OCI-LY1 (cell line): ENCODE measurements at regions not wholly inside any gene's neighbourhood (a gene's known extent, or its start where the extent isn't known, plus 50 kb on each side); places are given as distances from the start of the nearest gene placed in this dataset.

Experiments
- H2AFZ ChIP-seq: fragments of 200-600 bp; sonication (generic), shearing (Covaris generic); 2 replicates; pipeline ENCODE4 v1.6.0; 2014; ENCODE audit warnings: antibody characterized with exemption, mild to moderate bottlenecking, low read length
- H3F3A ChIP-seq: fragments of 200-600 bp; sonication (generic), shearing (Covaris generic); 2 replicates; pipeline ENCODE4 v1.6.0; 2014; ENCODE audit warnings: mild to moderate bottlenecking, antibody characterized with exemption, low read length, moderate library complexity; ENCODE audit not compliant: insufficient read depth
- H3K27ac ChIP-seq: fragments of 200-600 bp; sonication (generic); 2 replicates; pipeline ENCODE4 v1.5.1; 2014; ENCODE audit warnings: low read length, mixed run types, mild to moderate bottlenecking, low read depth; ENCODE audit not compliant: poor library complexity, severe bottlenecking
- H3K27me3 ChIP-seq: fragments of 200-600 bp; sonication (generic); 2 replicates; pipeline ENCODE4 v1.6.0; 2014; ENCODE audit warnings: antibody characterized with exemption, mild to moderate bottlenecking, low read length, moderate library complexity; ENCODE audit not compliant: insufficient read depth
- H3K36me3 ChIP-seq: fragments of 200-600 bp; sonication (generic); 2 replicates; pipeline ENCODE4 v1.6.1; 2014; ENCODE audit warnings: mild to moderate bottlenecking, antibody characterized with exemption, low read length, moderate library complexity, mixed read lengths; ENCODE audit not compliant: insufficient read depth
- H3K4me1 ChIP-seq: fragments of 200-600 bp; sonication (generic); 2 replicates; pipeline ENCODE4 v1.5.1; 2014; ENCODE audit warnings: mild to moderate bottlenecking, low read length, moderate library complexity; ENCODE audit not compliant: insufficient read depth, severe bottlenecking
- H3K4me2 ChIP-seq: fragments of 200-600 bp; sonication (generic), shearing (Covaris generic); 2 replicates; pipeline ENCODE4 v1.6.1; 2014; ENCODE audit warnings: low read length
- H3K4me3 ChIP-seq: fragments of 200-600 bp; sonication (generic); 2 replicates; pipeline ENCODE4 v1.5.1; 2014; ENCODE audit warnings: low read length, low read depth, mild to moderate bottlenecking, mixed read lengths; ENCODE audit not compliant: poor library complexity, severe bottlenecking
- H3K79me2 ChIP-seq: fragments of 200-600 bp; shearing (Covaris generic); 2 replicates; pipeline ENCODE4 v1.6.1; 2016; ENCODE audit warnings: mixed run types, low read length, mixed read lengths; ENCODE audit not compliant: insufficient read depth
- H3K9ac ChIP-seq: fragments of 200-600 bp; sonication (generic), shearing (Covaris generic); 2 replicates; pipeline ENCODE4 v1.6.1; 2014; ENCODE audit warnings: mild to moderate bottlenecking, low read length, mixed read lengths
- H3K9me2 ChIP-seq: fragments of 200-600 bp; sonication (generic), shearing (Covaris generic); 2 replicates; pipeline ENCODE4 v1.6.1; 2014; ENCODE audit warnings: low read depth, mild to moderate bottlenecking, low read length, mixed read lengths
- H3K9me3 ChIP-seq: fragments of 200-600 bp; shearing (Covaris generic); 2 replicates; pipeline ENCODE4 v1.6.1; 2014; ENCODE audit warnings: low read length, mixed read lengths
- H4K20me1 ChIP-seq: fragments of 200-600 bp; sonication (generic), shearing (Covaris generic); 2 replicates; pipeline ENCODE4 v1.6.0; 2016; ENCODE audit warnings: mild to moderate bottlenecking, low read length; ENCODE audit not compliant: insufficient read depth
- EZH2 ChIP-seq: fragments of 200-600 bp; sonication (generic), shearing (Covaris generic); IDR thresholded peaks from 2 replicates; pipeline ENCODE4 v1.8.0; 2017; ENCODE audit warnings: borderline replicate concordance, mixed run types, mild to moderate bottlenecking, antibody characterized with exemption, low read length, moderate library complexity, mixed read lengths
- TF ChIP-seq, protein P1 (sequence below): fragments of 200-600 bp; sonication (generic), shearing (Covaris generic); IDR thresholded peaks from 2 replicates; pipeline ENCODE4 v1.5.1; 2017; ENCODE audit warnings: mild to moderate bottlenecking, antibody characterized with exemption, low read length, moderate library complexity, mixed read lengths

DNA sequence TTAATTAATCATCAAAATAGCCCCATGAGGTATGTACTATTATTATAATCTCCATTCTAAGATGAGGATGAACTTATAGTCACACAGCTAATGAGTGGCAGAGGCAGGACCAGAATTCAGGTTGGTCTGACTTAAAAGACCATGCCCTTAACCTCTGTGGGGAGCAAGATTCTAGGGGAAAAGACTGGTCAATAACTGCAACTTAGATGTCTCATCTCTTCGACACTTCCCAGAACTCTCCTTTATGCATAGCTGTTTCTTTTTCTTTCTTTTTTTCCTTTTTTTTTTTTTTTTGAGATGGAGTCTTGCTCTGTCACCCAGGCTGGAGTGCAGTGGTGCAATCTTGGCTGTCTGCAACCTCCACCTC lies 66.3 kb upstream of the RTN4 start:
- no peak overlapping the region for H3K27ac ChIP-seq
- no peak overlapping the region for H2AFZ ChIP-seq
- H3K79me2 ChIP-seq = no peaks in the 10 kb centered on the region
- no peaks in the 10 kb centered on the region for H4K20me1 ChIP-seq
- H3K9ac ChIP-seq = no peak overlapping the region
- H3K4me2 ChIP-seq = no peak overlapping the region
- TF ChIP-seq EZH2 = no peak
- TF ChIP-seq, protein P1, sequence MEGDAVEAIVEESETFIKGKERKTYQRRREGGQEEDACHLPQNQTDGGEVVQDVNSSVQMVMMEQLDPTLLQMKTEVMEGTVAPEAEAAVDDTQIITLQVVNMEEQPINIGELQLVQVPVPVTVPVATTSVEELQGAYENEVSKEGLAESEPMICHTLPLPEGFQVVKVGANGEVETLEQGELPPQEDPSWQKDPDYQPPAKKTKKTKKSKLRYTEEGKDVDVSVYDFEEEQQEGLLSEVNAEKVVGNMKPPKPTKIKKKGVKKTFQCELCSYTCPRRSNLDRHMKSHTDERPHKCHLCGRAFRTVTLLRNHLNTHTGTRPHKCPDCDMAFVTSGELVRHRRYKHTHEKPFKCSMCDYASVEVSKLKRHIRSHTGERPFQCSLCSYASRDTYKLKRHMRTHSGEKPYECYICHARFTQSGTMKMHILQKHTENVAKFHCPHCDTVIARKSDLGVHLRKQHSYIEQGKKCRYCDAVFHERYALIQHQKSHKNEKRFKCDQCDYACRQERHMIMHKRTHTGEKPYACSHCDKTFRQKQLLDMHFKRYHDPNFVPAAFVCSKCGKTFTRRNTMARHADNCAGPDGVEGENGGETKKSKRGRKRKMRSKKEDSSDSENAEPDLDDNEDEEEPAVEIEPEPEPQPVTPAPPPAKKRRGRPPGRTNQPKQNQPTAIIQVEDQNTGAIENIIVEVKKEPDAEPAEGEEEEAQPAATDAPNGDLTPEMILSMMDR = no peak
- H3F3A ChIP-seq = no peaks in the 10 kb centered on the region
- H3K4me3 ChIP-seq = no peak overlapping the region
- H3K9me2 ChIP-seq = no peaks in the 10 kb centered on the region
- peaks cover 14% of the 10 kb centered on the region for H3K4me1 ChIP-seq
- no peaks in the 10 kb centered on the region for H3K9me3 ChIP-seq
- no peaks in the 10 kb centered on the region for H3K27me3 ChIP-seq
- no peaks in the 10 kb centered on the region for H3K36me3 ChIP-seq

DNA sequence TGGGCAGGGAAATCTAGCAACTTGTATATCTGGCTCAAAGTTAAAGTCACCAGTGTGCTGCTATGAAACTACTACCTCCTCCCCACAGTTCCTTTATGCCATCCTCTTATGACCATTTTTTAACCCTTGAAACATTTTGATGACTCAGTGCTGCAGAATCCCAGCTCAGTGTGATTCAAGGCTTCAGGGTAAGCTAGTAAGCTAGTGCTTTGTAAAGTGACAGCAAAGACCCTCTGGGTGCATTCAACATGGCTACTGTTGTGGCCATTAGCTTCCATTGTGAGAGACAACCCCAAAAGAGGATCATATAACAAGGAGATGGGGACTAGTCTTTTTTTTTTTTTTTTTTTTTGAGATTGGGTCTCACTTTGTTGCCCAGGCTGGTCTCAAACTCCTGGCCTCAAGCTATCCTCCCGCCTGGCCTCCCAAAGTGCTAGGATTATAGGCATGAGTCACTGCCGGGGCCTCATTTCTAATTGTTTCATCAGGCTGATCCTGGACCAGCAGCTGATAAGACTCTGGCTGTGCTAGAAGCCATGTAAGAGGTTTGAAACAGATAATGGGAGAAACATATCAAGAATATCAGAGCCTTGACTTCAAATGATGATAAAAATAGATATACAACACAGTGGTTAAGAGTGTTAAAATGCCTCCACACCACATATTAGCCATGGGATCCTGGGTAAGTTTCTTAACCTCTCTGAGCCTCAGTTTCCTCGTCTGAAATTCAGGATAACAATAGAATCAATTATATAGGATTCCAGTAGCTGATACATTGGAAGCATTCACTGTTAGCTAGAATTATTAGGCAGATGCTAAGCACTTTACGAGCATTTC lies 65.7 kb upstream of the RTN4 start:
- Histone ChIP-seq H3K4me1 (peaks cover 14% of the 10 kb centered on the region), H3K9me2 (no peaks in the 10 kb centered on the region), H3F3A (no peaks in the 10 kb centered on the region), H3K79me2 (no peaks in the 10 kb centered on the region), H3K36me3 (no peaks in the 10 kb centered on the region), H4K20me1 (no peaks in the 10 kb centered on the region), H3K4me2 (no peak overlapping the region), H3K27ac (no peak overlapping the region), H3K4me3 (no peak overlapping the region), H2AFZ (no peak overlapping the region), H3K9ac (no peak overlapping the region), H3K9me3 (no peaks in the 10 kb centered on the region), H3K27me3 (no peaks in the 10 kb centered on the region)
- no peak for TF ChIP-seq EZH2
- TF ChIP-seq, protein P1 = no peak

DNA sequence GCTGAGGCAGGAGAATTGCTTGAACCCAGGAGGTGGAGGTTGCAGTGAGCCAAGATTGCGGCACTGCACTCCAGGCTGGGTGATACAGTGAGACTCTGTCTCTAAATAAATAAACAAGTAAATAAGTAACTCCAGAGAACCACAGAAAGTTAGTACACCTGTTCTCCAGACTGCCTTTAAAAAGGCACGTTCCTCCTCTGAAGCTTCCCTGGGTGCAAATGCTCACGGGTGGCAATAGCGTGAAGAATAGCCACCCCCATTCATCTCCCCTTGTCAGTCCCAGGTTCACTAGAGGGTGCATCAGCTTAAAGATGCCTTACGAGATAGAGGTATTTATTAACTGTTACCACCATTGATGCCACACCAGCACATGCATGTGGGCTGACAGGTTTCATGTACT lies 64.3 kb upstream of the RTN4 start:
- Histone ChIP-seq H3K27ac (no peak overlapping the region), H3K4me3 (no peak overlapping the region), H3K4me1 (peaks cover 14% of the 10 kb centered on the region), H3K9me3 (no peaks in the 10 kb centered on the region), H4K20me1 (no peaks in the 10 kb centered on the region), H3K27me3 (no peaks in the 10 kb centered on the region), H3K36me3 (no peaks in the 10 kb centered on the region), H3K9me2 (no peaks in the 10 kb centered on the region), H3K79me2 (no peaks in the 10 kb centered on the region), H3K4me2 (no peak overlapping the region), H2AFZ (no peak overlapping the region), H3F3A (no peaks in the 10 kb centered on the region), H3K9ac (no peak overlapping the region)
- TF ChIP-seq, protein P1 = no peak
